Rectal smooth muscle tissue (tissue), 1 donor: ENCODE measurements at regions not wholly inside any gene's neighbourhood (a gene's known extent, or its start where the extent isn't known, plus 50 kb on each side); places are given as distances from the start of the nearest gene placed in this dataset.
"Not testable (repeated sequence)": the region's sequence is repeated elsewhere in the genome, so short reads cannot be mapped to it uniquely, and the experiment has no call there.

ENCODE experiments used
- H3K27ac ChIP-seq: one replicate; pipeline ENCODE4 v1.7.0; 2013; ENCODE audit warnings: low read depth, low read length, inconsistent platforms
- H3K27me3 ChIP-seq: one replicate; pipeline ENCODE4 v1.7.0; 2013; ENCODE audit warnings: low read length; ENCODE audit not compliant: control insufficient read depth, insufficient read depth
- H3K36me3 ChIP-seq: one replicate; pipeline ENCODE4 v1.7.0; 2013; ENCODE audit warnings: low read length; ENCODE audit not compliant: control insufficient read depth, insufficient read depth
- H3K4me1 ChIP-seq: one replicate; pipeline ENCODE4 v1.7.0; 2013; ENCODE audit warnings: low read length; ENCODE audit not compliant: control insufficient read depth, insufficient read depth
- H3K4me3 ChIP-seq: one replicate; pipeline ENCODE4 v1.7.0; 2013; ENCODE audit warnings: low read length
- H3K9ac ChIP-seq: one replicate; pipeline ENCODE4 v1.7.0; 2013; ENCODE audit warnings: low read length

DNA sequence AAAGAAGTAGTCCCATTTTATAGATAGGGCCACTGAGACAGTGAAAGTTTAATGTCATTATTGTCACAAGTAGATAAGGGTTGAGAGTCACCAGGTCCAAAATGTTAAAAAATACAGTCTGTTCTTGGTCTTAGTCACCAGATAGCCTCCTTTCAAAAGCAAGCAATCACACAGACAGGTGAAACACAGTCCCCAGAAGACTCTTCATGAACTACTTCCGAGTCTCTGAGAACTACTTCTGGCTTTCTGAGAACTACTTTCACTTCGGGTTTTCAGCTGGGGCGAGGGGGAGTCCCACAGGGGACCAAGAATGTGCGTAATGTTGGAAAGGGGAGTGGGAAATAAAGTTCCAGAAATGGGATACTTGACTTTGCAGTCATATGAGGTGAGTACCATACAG, 143.2 kb downstream of the HHIPL2 start:
- no peak overlapping the region for H3K4me3 ChIP-seq
- no peak overlapping the region for H3K27ac ChIP-seq
- H3K4me1 ChIP-seq = no peaks in the 10 kb centered on the region
- no peak overlapping the region for H3K9ac ChIP-seq
- no peaks in the 10 kb centered on the region for H3K36me3 ChIP-seq
- H3K27me3 ChIP-seq = no peaks in the 10 kb centered on the region

DNA sequence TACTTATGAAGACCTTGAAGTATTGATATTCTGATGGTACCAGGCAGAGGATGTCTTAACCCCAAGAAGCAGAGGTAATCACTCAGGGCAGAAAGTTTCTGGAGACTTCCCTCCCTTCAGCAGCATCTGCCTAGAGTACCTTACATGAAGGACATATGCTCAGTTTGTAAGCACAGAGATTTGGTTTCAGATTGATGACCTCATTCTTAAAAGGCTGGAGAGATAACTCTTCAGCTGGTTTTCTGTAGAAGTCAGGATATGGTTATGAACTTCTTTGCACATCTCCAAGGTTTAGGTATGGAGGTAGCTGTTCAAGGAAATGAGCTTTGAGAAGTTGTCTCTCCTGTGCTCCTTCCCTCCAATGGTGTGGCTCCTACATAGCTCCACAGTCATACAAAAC, 148.7 kb downstream of the HHIPL2 start:
- no peaks in the 10 kb centered on the region for H3K27me3 ChIP-seq
- no peak overlapping the region for H3K4me3 ChIP-seq
- H3K27ac ChIP-seq = no peak overlapping the region
- no peaks in the 10 kb centered on the region for H3K36me3 ChIP-seq
- H3K4me1 ChIP-seq = no peaks in the 10 kb centered on the region
- no peak overlapping the region for H3K9ac ChIP-seq

DNA sequence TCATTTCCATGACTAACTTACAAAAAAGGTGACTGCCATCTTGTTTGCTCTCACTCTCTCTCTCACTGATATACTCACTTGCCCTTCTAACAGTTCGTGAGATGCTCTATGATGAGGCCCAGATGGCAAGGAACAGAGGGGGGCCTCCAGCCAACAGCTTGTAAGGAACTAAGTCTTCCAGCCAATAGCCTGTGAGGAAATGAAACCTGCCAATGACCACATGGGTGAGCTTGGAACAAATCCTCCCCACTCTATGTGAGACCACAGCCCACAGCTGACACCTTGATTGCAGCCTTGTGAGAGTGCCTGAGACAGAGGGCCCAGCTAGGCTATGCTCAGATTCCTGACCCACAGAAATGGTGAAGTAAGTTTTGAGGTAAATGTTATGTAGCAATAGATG, 153.7 kb downstream of the HHIPL2 start:
- Histone ChIP-seq H3K36me3 (no peaks in the 10 kb centered on the region), H3K27ac (no peak overlapping the region), H3K4me1 (no peaks in the 10 kb centered on the region), H3K27me3 (no peaks in the 10 kb centered on the region), H3K9ac (no peak overlapping the region), H3K4me3 (no peak overlapping the region)

DNA sequence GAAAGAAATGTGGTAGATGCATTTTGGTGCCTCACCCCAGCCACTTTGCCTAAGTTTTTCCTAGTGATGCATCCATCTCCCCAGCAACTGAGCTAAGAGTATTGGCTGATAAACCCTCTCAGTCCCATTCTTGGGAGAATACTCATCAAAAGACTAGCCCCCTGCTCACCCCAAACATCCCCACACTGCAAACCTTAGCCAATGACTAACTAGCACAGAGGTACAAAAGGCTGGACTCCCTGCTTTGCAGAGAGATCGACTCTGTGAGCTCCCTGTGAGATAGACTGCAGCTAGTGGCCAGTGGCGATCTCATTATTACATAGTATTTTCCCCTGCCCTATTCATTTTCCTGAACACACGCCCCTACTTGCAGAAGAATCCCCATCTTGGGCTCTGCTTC, 155.3 kb downstream of the HHIPL2 start:
- Histone ChIP-seq H3K27ac (no peak overlapping the region), H3K36me3 (no peaks in the 10 kb centered on the region), H3K27me3 (no peaks in the 10 kb centered on the region), H3K4me3 (no peak overlapping the region), H3K9ac (no peak overlapping the region), H3K4me1 (no peaks in the 10 kb centered on the region)

DNA sequence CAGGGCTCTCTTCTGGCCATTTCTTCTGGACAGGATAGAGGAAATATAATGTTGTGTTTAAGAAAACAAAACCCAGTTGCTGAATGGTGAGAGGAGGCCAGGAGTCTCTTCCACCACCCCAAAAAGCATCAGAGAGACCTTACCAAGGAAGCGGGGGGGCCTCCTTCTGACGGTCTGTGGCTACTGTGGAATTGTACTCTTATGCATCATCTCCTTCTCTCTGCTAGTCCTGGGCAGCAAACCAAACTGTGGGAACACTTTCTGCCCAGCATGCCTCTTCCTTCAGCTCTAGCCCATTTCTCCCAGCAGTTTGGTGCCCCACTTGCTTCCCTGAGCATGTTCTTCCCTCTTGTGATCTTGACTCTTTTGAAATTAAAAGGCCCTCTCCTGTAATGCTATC, 157.7 kb downstream of the HHIPL2 start:
- Histone ChIP-seq H3K4me1 (no peaks in the 10 kb centered on the region), H3K27ac (no peak overlapping the region), H3K9ac (no peak overlapping the region), H3K36me3 (no peaks in the 10 kb centered on the region), H3K4me3 (no peak overlapping the region), H3K27me3 (no peaks in the 10 kb centered on the region)

DNA sequence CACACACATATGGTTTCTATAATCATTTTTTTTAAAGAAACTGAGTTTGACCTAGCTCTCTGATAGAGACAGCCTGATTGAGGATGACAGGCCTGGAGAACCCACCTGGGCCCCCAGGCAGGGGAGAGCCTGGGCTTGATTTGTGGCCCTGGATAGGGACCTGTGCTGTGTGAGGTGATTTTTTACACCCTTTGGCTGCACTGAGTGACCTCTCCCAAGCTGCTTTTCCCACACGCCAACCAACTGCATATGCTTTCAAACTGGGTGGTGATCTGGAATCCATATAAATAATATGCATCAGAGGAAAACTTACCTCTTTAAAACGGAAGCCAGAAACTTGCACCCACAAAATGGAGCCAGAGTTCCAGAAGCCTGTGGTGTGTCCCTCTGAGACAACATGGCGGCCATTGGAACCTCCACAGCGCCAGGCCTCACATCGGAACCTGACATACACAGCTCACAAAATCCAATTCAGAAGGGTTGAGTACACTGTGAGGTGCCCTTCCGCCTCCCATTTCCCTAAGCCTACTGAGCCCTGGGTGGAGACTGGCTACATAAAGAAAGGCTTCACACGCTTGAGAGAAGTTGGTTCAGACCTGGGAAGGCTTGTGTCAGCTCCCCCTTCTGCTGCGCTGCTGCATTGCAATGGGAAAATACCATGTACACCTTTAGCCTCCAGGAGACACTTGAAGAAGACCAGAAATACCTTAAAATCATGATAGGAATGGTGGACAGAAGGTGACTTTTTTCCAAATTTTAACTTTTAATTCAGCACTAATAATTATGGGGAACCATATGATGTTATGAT, 160.7 kb downstream of the HHIPL2 start:
- Histone ChIP-seq H3K36me3 (no peaks in the 10 kb centered on the region), H3K27ac (no peak overlapping the region), H3K9ac (no peak overlapping the region), H3K4me1 (no peaks in the 10 kb centered on the region), H3K27me3 (no peaks in the 10 kb centered on the region), H3K4me3 (no peak overlapping the region)

DNA sequence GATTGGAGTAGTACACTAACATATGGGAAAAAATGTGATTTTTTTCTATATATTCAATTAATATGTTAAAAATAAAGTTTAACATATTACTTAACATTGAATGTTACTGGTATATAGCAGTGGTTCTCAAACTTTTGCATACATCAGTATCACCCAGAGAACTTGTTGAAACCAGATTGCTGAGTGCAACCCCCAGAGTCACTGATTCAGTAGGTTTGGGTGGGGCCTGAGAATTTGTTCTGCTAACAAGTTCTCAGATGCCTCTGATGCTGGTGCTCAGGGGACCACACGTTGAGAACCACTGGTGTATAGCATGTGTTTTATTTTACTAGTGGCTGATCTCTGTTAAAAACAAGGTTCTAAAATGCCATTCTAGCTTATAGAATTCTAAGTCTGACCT, 161.9 kb downstream of the HHIPL2 start:
- H3K4me1 ChIP-seq = no peaks in the 10 kb centered on the region
- H3K27ac ChIP-seq = no peak overlapping the region
- no peak overlapping the region for H3K4me3 ChIP-seq
- H3K36me3 ChIP-seq = no peaks in the 10 kb centered on the region
- no peak overlapping the region for H3K9ac ChIP-seq
- no peaks in the 10 kb centered on the region for H3K27me3 ChIP-seq

DNA sequence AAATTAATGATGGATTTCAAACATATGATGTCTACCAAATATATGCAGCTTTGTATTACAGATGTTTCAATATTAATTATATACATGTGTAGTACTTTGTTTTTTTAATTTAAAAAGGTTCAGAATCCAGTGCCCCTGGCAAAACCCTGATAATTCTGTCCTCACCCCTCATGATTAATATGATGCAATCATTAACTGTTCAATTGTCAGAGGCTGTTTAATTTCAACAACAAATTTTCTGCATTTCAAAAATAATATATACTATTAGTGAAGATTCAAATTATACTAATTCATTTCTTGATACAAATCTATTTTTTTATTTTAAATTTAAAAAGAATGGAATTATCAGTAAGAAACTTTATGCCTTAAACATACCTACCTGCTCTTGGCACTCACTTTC, 162.6 kb downstream of the HHIPL2 start:
- Histone ChIP-seq H3K4me1 (no peaks in the 10 kb centered on the region), H3K36me3 (no peaks in the 10 kb centered on the region), H3K9ac (no peak overlapping the region), H3K27ac (no peak overlapping the region), H3K27me3 (no peaks in the 10 kb centered on the region), H3K4me3 (no peak overlapping the region)

DNA sequence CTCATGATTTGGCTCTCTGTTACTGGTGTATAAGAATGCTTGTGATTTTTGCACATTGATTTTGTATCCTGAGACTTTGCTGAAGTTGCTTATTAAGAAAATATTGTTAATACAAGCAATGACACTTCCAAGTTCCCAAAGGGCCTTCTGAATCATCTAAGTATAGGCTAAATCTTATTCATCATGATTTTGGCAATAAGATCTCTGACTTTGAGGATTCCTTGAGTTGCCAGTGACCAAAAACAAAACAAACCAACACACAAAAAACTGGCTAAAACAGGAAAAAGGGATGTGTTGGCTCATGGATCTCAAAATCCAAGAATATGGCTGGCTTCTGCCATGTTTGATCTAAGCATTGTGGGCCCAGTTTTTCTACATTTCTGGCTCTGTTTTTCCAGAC, 163.4 kb downstream of the HHIPL2 start:
- Histone ChIP-seq H3K9ac (no peak overlapping the region), H3K27ac (no peak overlapping the region), H3K4me3 (no peak overlapping the region), H3K4me1 (no peaks in the 10 kb centered on the region), H3K27me3 (no peaks in the 10 kb centered on the region), H3K36me3 (no peaks in the 10 kb centered on the region)

DNA sequence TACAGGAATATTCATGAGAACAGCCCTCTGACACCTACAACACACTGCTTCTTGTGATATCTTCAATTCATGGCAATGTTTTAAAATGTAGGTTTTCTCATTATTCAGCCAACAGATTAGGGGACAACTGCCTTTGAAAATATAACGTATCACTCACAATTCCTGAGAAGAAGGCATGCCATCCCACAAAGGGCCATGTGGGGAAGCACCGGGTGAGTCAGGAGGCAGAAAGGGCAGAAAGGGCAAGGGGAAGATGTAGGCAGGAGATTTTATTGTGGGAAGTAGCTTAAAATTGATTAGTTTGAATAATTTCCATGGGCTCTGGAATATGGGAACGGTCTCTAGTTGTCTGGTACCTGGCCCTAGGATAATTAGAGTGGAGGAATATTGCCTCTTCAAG, 165.7 kb downstream of the HHIPL2 start:
- H3K36me3 ChIP-seq = no peaks in the 10 kb centered on the region
- no peaks in the 10 kb centered on the region for H3K27me3 ChIP-seq
- H3K9ac ChIP-seq = no peak overlapping the region

DNA sequence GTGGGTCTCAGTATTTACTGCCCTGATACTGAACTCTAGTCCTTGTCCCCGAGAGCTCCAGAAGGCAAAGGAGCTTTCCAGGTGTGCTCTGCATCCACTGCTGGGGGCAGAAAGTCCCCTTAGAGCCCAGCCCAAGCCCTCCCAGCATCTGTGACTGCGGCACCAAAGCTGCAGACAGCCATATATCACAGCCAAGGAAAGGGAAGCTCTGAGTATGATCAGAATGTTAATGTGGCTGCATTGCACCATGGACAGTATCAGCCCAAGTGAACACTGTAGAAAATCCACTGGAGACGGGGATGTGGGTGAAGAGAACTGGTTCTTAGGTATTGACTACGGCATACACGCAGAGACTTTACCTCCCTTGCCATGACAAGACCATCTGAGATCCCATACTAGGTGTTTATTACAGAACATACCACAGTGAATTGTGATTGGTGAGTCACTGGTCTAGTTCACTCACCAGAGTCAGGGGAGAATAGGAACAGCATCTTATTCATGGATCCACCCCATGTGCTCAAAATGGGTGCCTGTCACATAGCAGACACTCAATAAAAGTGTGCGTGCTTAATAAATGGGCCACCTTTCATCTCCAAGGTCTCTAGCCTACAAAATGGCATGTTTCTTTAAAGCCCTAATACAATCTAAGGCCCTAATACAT, 170.3 kb downstream of the HHIPL2 start:
- Histone ChIP-seq H3K4me1 (no peaks in the 10 kb centered on the region), H3K4me3 (no peak overlapping the region), H3K27ac (no peak overlapping the region), H3K9ac (no peak overlapping the region), H3K36me3 (no peaks in the 10 kb centered on the region), H3K27me3 (no peaks in the 10 kb centered on the region)

More for the DNA sequence above, 165.7 kb downstream of the HHIPL2 start:
- H3K4me1 ChIP-seq = no peaks in the 10 kb centered on the region
- H3K4me3 ChIP-seq = no peak overlapping the region
- no peak overlapping the region for H3K27ac ChIP-seq

DNA sequence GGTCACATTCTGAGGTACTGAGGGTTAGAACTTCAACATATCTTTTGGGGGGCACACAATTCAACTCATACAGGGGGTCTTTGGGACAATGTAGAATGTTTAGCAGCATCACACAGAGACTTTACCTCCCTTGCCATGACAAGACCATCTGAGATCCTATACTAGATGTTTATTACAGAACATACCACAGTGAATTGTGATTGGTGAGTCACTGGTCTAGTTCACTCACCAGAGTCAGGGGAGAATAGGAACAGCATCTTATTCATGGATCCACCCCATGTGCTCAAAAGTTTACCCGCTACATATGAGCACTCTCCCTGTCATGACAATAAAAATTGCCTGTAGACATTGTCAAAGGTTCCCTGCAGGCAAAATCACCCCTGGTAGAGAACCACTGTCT, 171.1 kb downstream of the HHIPL2 start:
- H3K27ac ChIP-seq, H3K9ac ChIP-seq, H3K27me3 ChIP-seq, H3K4me1 ChIP-seq, H3K4me3 ChIP-seq, H3K36me3 ChIP-seq: not testable (repeated sequence)

DNA sequence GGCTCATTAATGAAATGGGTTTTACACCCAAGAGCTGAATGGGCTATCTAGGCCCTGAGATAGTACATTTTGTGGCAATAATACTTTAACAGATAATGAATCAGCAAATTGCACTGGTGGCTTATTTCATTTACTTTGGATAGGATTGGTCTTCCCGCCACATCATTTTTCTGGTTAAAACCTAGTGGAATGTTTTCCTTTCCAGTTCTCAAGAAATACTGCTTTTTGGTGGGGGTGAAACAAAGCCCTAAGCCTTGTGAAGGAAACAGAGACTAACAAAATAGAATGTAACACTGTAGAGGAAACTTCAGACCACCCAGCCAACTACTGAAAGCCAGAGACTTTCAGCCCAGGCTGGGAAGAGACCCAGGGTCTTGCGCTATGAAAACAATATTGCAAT, 172.2 kb downstream of the HHIPL2 start:
- Histone ChIP-seq H3K9ac (no peak overlapping the region), H3K4me3 (no peak overlapping the region), H3K27me3 (no peaks in the 10 kb centered on the region), H3K27ac (no peak overlapping the region), H3K4me1 (no peaks in the 10 kb centered on the region), H3K36me3 (no peaks in the 10 kb centered on the region)
